Ovary (tissue), 7 donors: ENCODE measurements at regions not wholly inside any gene's neighbourhood (a gene's known extent, or its start where the extent isn't known, plus 50 kb on each side); places are given as distances from the start of the nearest gene placed in this dataset.

Experiments
- DNase-seq, 5 donors: peaks; one replicate each; pipeline ENCODE4 v3.0.0-alpha.2; 2019 to 2020
- H3K27ac ChIP-seq, 2 donors: fragments of 200-600 bp; one replicate each; pipeline versions ENCODE4 v1.5.1 to v1.8.0; 2019 to 2022
- H3K27me3 ChIP-seq: fragments of 200-600 bp; one replicate; pipeline ENCODE4 v1.8.0; 2022
- H3K36me3 ChIP-seq: fragments of 200-600 bp; sonication (generic); one replicate; pipeline ENCODE4 v1.5.1; 2019
- H3K4me1 ChIP-seq: one replicate; pipeline ENCODE4 v1.8.1; 2013; ENCODE audit warnings: mild to moderate bottlenecking, moderate library complexity; ENCODE audit not compliant: insufficient read depth
- H3K4me3 ChIP-seq: fragments of 200-600 bp; sonication (generic); one replicate; pipeline ENCODE4 v1.5.1; 2017
- H3K9me3 ChIP-seq, 2 donors: fragments of 200-600 bp in 1 of 2; sonication (generic) in 1 of 2; one replicate each; pipeline versions ENCODE4 v1.5.1 to v1.8.1; 2013 to 2019; ENCODE audit warnings: mild to moderate bottlenecking in 1 of 2, moderate library complexity in 1 of 2
- CTCF ChIP-seq, 3 donors: fragments of 450-650 bp in 2 of 3; fragments of 200-600 bp in 1 of 3; IDR thresholded peaks; one replicate each; pipeline versions ENCODE4 v1.5.1 to v1.8.0; 2016 to 2022; ENCODE audit warnings: antibody characterized with exemption in 3 of 3, mild to moderate bottlenecking in 1 of 3
- EP300 ChIP-seq: sonication (generic); formaldehyde crosslinking; IDR thresholded peaks from one replicate; pipeline ENCODE4 v1.6.1; 2017; ENCODE audit warnings: antibody characterized with exemption
- POLR2A ChIP-seq: fragments of 450-650 bp; IDR thresholded peaks from one replicate; pipeline ENCODE4 v1.6.1; 2017; ENCODE audit warnings: antibody characterized with exemption, mild to moderate bottlenecking, moderate library complexity
- WGBS, 3 donors: extraction: QIAGEN DNeasy Blood & Tissue Kit in 1 of 3; methylation state at CpG; one replicate each; pipeline versions ENCODE4 v1.1.5 to v1.1.7; 2013 to 2017; 5-methylcytosine and 5-hydroxymethylcytosine counted together
- intact Hi-C, 4 donors: fragments of 100-400 bp; cut with DNase I; formaldehyde crosslinking; loops; one replicate each; pipeline versions ENCODE4 v1.11.0 to v1.15.1; 2022 to 2023
- donor health status: DM: no; HTN: no; CAD: no; lungs with moderate emphysema.
- donor health status: DM: no; HTN: no; CAD: no.
- donor health status: Bipolar disorder and iron deficiency.
- donor health status: DM: no; HTN: no; CAD: no.
- donor health status: DM: yes; HTN: yes; CAD: no.

GRCh38 chr2:5898667-5899066 is 206.5 kb downstream of the SOX11 start:
- intact Hi-C loops, result no loop called here
- Histone ChIP-seq H3K27ac (no peak overlapping the region), H3K36me3 (no peaks in the 10 kb centered on the region), H3K9me3 (no peaks in the 10 kb centered on the region), H3K4me3 (no peak overlapping the region), H3K27me3 (no peaks in the 10 kb centered on the region), H3K4me1 (no peaks in the 10 kb centered on the region)
- 73 to 91% (median 88%) methylated on average over 3 of the region's 3 CpGs for WGBS, 3 donors
- DNase-seq, result no peak
- TF ChIP-seq POLR2A (no peak), EP300 (no peak), CTCF (IDR thresholded peaks at IDR 0.05) (no peak)

GRCh38 chr2:5905661-5906060 is 213.5 kb downstream of the SOX11 start:
- TF ChIP-seq POLR2A, result no peak
- TF ChIP-seq EP300, result no peak
- TF ChIP-seq CTCF (IDR thresholded peaks at IDR 0.05), result no peak
- 48 to 67% (median 56%) methylated on average over 2 of the region's 2 CpGs for WGBS, 3 donors
- H3K9me3 ChIP-seq, result no peaks in the 10 kb centered on the region
- H3K27ac ChIP-seq, result no peak overlapping the region
- no peak for DNase-seq
- intact Hi-C loops, result no loop called here
- no peaks in the 10 kb centered on the region for H3K4me1 ChIP-seq
- H3K4me3 ChIP-seq, result no peak overlapping the region
- H3K27me3 ChIP-seq, result no peaks in the 10 kb centered on the region
- H3K36me3 ChIP-seq, result no peaks in the 10 kb centered on the region

GRCh38 chr2:5908071-5908470 is 215.9 kb downstream of the SOX11 start:
- Histone ChIP-seq H3K27ac (no peak overlapping the region), H3K36me3 (no peaks in the 10 kb centered on the region), H3K4me1 (no peaks in the 10 kb centered on the region), H3K27me3 (no peaks in the 10 kb centered on the region), H3K9me3 (no peaks in the 10 kb centered on the region), H3K4me3 (no peak overlapping the region)
- 56 to 68% (median 59%) methylated on average over 2 of the region's 2 CpGs for WGBS, 3 donors
- no peak for TF ChIP-seq CTCF (IDR thresholded peaks at IDR 0.05)
- TF ChIP-seq POLR2A, result no peak
- no peak for TF ChIP-seq EP300
- no peak for DNase-seq
- intact Hi-C loops, result no loop called here

GRCh38 chr2:5911718-5912117 is 219.5 kb downstream of the SOX11 start:
- no peak for DNase-seq
- TF ChIP-seq CTCF (IDR thresholded peaks at IDR 0.05) (no peak), POLR2A (no peak), EP300 (no peak)
- H3K4me3 ChIP-seq, result no peak overlapping the region
- H3K9me3 ChIP-seq, result no peaks in the 10 kb centered on the region
- no peaks in the 10 kb centered on the region for H3K4me1 ChIP-seq
- H3K27me3 ChIP-seq, result no peaks in the 10 kb centered on the region
- H3K36me3 ChIP-seq, result no peaks in the 10 kb centered on the region
- intact Hi-C loops, result no loop called here
- no peak overlapping the region for H3K27ac ChIP-seq
- WGBS, 3 donors, result 18 to 23% (median 22%) methylated on average over 3 of the region's 3 CpGs
